Fibroblast of lung (primary cell): ENCODE measurements at regions not wholly inside any gene's neighbourhood (a gene's known extent, or its start where the extent isn't known, plus 50 kb on each side); places are given as distances from the start of the nearest gene placed in this dataset.

Source experiments
- DNase-seq, 2 donors: peaks; one replicate each; pipeline versions ENCODE4 v3.0.0 to v3.0.0-alpha.2; 2010; ENCODE audit warnings: low read depth in 2 of 2
- H2AFZ ChIP-seq: 2 replicates; pipeline ENCODE4 v1.5.1; 2012; ENCODE audit warnings: low read length, control low read depth, inconsistent platforms
- H3K27ac ChIP-seq: 2 replicates; pipeline ENCODE4 v1.5.1; 2011; ENCODE audit warnings: low read length, control low read depth; ENCODE audit not compliant: insufficient read depth
- H3K27me3 ChIP-seq: 2 replicates; pipeline ENCODE4 v1.5.1; 2011; ENCODE audit warnings: mild to moderate bottlenecking, low read length; ENCODE audit not compliant: control insufficient read depth, insufficient read depth
- H3K36me3 ChIP-seq: 2 replicates; pipeline ENCODE4 v1.5.1; 2011; ENCODE audit warnings: low read length; ENCODE audit not compliant: control insufficient read depth, insufficient read depth
- H3K4me1 ChIP-seq: 2 replicates; pipeline ENCODE4 v1.5.1; 2011; ENCODE audit warnings: low read length; ENCODE audit not compliant: control insufficient read depth, insufficient read depth; ENCODE audit errors: extremely low read depth
- H3K4me2 ChIP-seq: 2 replicates; pipeline ENCODE4 v1.5.1; 2011; ENCODE audit warnings: low read length, control low read depth; ENCODE audit not compliant: insufficient read depth; ENCODE audit errors: extremely low read depth
- H3K4me3 ChIP-seq, 4 experiments: fragments of 200-600 bp in 1 of 4; sonication (generic) in 1 of 4; replicated peaks in 1 of 4; 2 replicates each; pipeline ENCODE4 v1.5.1; 2011 to 2016; ENCODE audit warnings: low read length in 4 of 4, low read depth in 3 of 4, mild to moderate bottlenecking in 3 of 4, control low read depth in 2 of 4, inconsistent platforms in 1 of 4, mixed read lengths in 1 of 4; ENCODE audit not compliant: insufficient read depth in 1 of 4; ENCODE audit errors: control extremely low read depth in 1 of 4
- H3K79me2 ChIP-seq: 2 replicates; pipeline ENCODE4 v1.5.1; 2012; ENCODE audit warnings: mild to moderate bottlenecking, low read length, inconsistent platforms; ENCODE audit not compliant: control insufficient read depth, insufficient read depth
- H3K9ac ChIP-seq: 2 replicates; pipeline ENCODE4 v1.5.1; 2011; ENCODE audit warnings: mild to moderate bottlenecking, low read length, control low read depth; ENCODE audit not compliant: insufficient read depth
- H3K9me3 ChIP-seq: 2 replicates; pipeline ENCODE4 v1.5.1; 2012; ENCODE audit warnings: low read depth, low read length; ENCODE audit not compliant: control insufficient read depth, insufficient read depth
- H4K20me1 ChIP-seq: 2 replicates; pipeline ENCODE4 v1.5.1; 2011; ENCODE audit warnings: low read length; ENCODE audit not compliant: control insufficient read depth, insufficient read depth; ENCODE audit errors: extremely low read depth
- CTCF ChIP-seq, 2 donors: IDR thresholded peaks in 1 of 2; conservative IDR thresholded peaks in 1 of 2; 1 replicate in 1 of 2; 2 replicates in 1 of 2; pipeline ENCODE4 v1.5.1; 2011 to 2012; ENCODE audit warnings: low read length in 2 of 2, control low read depth in 1 of 2, inconsistent platforms in 1 of 2, low read depth in 1 of 2, mild to moderate bottlenecking in 1 of 2
- EZH2 ChIP-seq: IDR thresholded peaks from 2 replicates; pipeline ENCODE4 v1.5.1; 2012; ENCODE audit warnings: low read length, control low read depth, mild to moderate bottlenecking; ENCODE audit errors: missing control alignments

DNA sequence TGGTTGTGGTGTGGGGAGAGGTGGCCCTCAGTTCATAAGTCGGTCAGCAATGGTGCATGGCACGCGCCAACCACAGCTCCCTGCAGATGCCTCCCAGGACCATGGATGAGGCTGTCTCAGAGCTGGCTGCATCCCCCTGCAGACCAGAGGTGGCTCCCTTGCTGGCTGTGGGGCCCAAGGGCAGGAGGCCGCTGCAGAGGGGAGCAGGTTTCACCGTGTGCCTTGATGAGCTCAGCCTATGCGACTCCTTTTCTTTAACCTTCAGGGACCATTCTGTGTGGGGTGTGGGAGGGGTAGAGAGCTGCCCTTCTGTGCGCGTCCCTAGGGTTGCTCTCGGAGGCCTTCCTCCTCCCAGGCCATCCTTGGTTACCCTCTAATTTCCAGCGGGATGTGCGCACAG lies 152.4 kb downstream of the ACTR3B start:
- no peak overlapping the region for H3K9ac ChIP-seq
- H3K4me1 ChIP-seq: no peaks in the 10 kb centered on the region
- no peak for TF ChIP-seq EZH2
- no peak for TF ChIP-seq CTCF (conservative IDR thresholded peaks at IDR 0.05 in 1 of 2, IDR thresholded peaks at IDR 0.05 in 1 of 2; ENCODE audit: low read depth in 1 of 2, low read length in 2 of 2)

DNA sequence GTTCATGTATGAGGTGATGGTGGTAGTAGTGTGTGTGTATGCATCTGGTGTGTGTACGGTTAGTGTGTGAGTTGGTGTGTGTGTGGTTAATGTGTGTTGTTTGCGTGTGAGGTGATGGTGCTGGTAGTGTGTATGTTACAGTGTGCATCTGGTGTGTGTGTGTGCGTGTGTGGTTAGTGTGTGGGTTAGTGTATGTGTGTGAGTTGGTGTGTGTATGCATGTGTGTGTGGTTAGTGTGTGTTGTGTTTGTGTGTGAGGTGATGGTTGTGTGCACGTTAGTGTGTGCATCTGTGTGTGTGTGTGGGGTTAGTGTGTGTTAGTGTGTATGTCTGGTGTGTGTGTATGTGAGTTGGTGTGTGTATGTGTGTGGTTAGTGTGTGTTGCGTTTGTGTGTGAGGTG lies 153.0 kb downstream of the ACTR3B start:
- no peaks in the 10 kb centered on the region for H4K20me1 ChIP-seq
- H3K4me1 ChIP-seq: no peaks in the 10 kb centered on the region
- no peaks in the 10 kb centered on the region for H3K36me3 ChIP-seq
- no peak overlapping the region for H3K4me2 ChIP-seq
- H3K27ac ChIP-seq: no peak overlapping the region
- H3K9me3 ChIP-seq: peaks cover 2% of the 10 kb centered on the region
- no peak for TF ChIP-seq CTCF (conservative IDR thresholded peaks at IDR 0.05 in 1 of 2, IDR thresholded peaks at IDR 0.05 in 1 of 2; ENCODE audit: low read depth in 1 of 2, low read length in 2 of 2)
- no peaks in the 10 kb centered on the region for H3K27me3 ChIP-seq
- no peaks in the 10 kb centered on the region for H3K79me2 ChIP-seq
- no peak overlapping the region for H2AFZ ChIP-seq
- no peak overlapping the region for H3K4me3 ChIP-seq
- H3K9ac ChIP-seq: no peak overlapping the region
- DNase-seq: no peak

More for the DNA sequence above, 152.4 kb downstream of the ACTR3B start:
- no peak overlapping the region for H3K4me3 ChIP-seq
- no peaks in the 10 kb centered on the region for H3K36me3 ChIP-seq
- H3K27ac ChIP-seq: no peak overlapping the region
- no peak for DNase-seq
- no peaks in the 10 kb centered on the region for H4K20me1 ChIP-seq
- H3K79me2 ChIP-seq: no peaks in the 10 kb centered on the region
- no peaks in the 10 kb centered on the region for H3K27me3 ChIP-seq
- H3K4me2 ChIP-seq: no peak overlapping the region
- H2AFZ ChIP-seq: no peak overlapping the region
- H3K9me3 ChIP-seq: peaks cover 2% of the 10 kb centered on the region

DNA sequence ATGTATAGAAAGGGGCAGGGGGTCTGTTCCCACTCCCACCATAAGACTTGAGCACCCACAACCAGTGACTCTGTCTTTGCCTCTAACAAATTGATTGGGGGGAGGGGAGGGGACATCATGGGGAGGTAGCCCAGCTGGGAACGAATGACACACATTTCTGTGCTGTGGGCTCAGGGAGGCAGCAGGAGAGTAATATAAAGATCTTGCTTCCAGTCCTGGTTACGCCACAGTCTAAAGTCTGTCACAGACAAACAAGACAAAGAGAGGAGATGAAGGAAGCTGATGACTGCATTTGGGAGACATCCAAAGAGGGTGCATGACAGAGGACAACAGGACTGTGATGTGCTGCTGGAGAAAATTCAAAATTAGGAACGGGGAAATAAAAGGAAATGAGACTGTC lies 153.9 kb downstream of the ACTR3B start:
- Histone ChIP-seq H3K4me1 (no peaks in the 10 kb centered on the region), H3K9ac (no peak overlapping the region), H3K36me3 (no peaks in the 10 kb centered on the region), H3K79me2 (no peaks in the 10 kb centered on the region), H3K4me3 (no peak overlapping the region), H3K4me2 (no peak overlapping the region), H3K27me3 (no peaks in the 10 kb centered on the region), H3K27ac (no peak overlapping the region), H2AFZ (no peak overlapping the region), H4K20me1 (no peaks in the 10 kb centered on the region), H3K9me3 (peaks cover 2% of the 10 kb centered on the region)
- TF ChIP-seq EZH2 (no peak), CTCF (conservative IDR thresholded peaks at IDR 0.05 in 1 of 2, IDR thresholded peaks at IDR 0.05 in 1 of 2; ENCODE audit: low read depth in 1 of 2, low read length in 2 of 2) (no peak)
- no peak for DNase-seq
